AG04449 (cell line): ENCODE measurements at regions not wholly inside any gene's neighbourhood (a gene's known extent, or its start where the extent isn't known, plus 50 kb on each side); places are given as distances from the start of the nearest gene placed in this dataset.

ENCODE experiments used
- CTCF ChIA-PET: fragments of 350-600 bp; formaldehyde crosslinking; extraction: SDS; loops from one replicate; lab custom pipeline; 2021; ENCODE audit warnings: antibody characterized with exemption; lab: Yijun Ruan, JAX
- POLR2A ChIA-PET: fragments of 400-600, 350-600 bp; formaldehyde crosslinking; extraction: SDS; loops from one replicate; lab custom pipeline; 2020; ENCODE audit warnings: antibody characterized with exemption, inconsistent platforms; lab: Yijun Ruan, JAX
- DNase-seq: peaks from one replicate; pipeline ENCODE4 v3.0.0-alpha.2; 2010; ENCODE audit warnings: low read depth, low spot score
- H3K4me3 ChIP-seq: 2 replicates; pipeline ENCODE4 v1.5.1; 2011; ENCODE audit warnings: low read depth, mild to moderate bottlenecking, control low read depth, low read length
- TF ChIP-seq, protein P1 (sequence below): IDR thresholded peaks from one replicate; pipeline ENCODE4 v1.5.1; 2011; ENCODE audit warnings: mild to moderate bottlenecking, moderate library complexity, low read length, control low read depth, inconsistent platforms; ENCODE audit not compliant: insufficient read depth; ENCODE audit errors: missing control alignments

DNA sequence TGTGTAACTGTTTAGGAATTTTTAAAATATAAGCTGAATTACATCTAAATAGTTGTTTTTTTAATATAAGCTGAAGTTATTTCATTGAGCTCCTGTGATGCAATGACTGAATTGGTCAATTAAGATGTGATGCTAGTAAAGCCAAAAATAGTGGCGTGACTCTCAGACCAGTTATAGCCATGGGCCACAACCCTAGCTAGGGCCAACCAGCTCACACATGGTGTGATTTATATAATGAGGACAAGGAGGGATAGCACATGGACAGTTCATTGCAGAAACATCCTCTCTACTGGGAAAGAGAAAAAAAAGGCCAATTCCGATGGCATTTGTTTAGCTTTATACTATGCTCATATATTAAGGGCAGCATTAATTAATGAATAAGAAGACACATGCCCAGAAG, 119.3 kb upstream of the PROX1 start:
- POLR2A ChIA-PET, result no interaction called here
- no peak for DNase-seq
- CTCF ChIA-PET, result no interaction called here
- H3K4me3 ChIP-seq, result no peak overlapping the region
- TF ChIP-seq, protein P1, sequence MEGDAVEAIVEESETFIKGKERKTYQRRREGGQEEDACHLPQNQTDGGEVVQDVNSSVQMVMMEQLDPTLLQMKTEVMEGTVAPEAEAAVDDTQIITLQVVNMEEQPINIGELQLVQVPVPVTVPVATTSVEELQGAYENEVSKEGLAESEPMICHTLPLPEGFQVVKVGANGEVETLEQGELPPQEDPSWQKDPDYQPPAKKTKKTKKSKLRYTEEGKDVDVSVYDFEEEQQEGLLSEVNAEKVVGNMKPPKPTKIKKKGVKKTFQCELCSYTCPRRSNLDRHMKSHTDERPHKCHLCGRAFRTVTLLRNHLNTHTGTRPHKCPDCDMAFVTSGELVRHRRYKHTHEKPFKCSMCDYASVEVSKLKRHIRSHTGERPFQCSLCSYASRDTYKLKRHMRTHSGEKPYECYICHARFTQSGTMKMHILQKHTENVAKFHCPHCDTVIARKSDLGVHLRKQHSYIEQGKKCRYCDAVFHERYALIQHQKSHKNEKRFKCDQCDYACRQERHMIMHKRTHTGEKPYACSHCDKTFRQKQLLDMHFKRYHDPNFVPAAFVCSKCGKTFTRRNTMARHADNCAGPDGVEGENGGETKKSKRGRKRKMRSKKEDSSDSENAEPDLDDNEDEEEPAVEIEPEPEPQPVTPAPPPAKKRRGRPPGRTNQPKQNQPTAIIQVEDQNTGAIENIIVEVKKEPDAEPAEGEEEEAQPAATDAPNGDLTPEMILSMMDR, result no peak

DNA sequence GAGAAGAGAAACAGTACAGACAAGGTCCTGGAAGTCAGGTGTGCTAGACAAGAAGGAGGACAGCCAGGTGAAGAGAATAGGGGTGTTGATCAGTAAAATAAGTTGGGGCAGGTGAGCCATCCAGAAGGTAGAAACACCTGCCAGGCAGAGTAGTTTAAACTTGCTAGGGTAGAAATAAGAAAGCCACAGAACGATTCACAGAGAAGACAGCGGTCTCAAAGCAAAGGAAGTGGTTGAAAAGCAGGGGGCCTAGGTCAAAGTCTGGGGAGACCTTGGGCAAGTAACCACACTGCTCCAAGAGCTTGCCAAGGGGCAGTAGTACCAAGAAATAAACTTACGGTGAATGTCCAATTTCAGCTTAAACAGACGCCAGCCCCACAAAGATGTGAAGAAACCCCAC, 116.6 kb upstream of the PROX1 start:
- ChIA-PET POLR2A (no interaction called here), CTCF (no interaction called here)
- no peak overlapping the region for H3K4me3 ChIP-seq
- TF ChIP-seq, protein P1, result no peak
- no peak for DNase-seq

DNA sequence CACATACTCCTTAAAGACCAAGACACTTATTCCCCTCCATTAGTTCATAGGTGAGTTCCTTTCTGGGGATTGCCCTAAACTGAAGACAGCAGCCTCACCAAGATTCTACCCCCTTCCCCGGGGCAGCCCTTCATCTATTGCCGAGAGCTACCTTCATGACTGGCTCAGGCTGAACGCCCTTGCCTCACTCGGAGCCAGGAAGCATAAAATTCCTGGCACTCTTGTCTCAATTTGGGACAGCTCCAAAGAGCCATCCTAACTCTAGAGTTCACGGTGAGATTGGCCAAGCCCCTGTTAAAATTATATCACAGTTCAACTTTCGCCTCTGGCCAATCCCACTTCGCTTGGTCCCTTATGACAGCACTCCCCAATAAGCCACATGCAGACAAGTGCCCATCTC, 113.0 kb upstream of the PROX1 start:
- H3K4me3 ChIP-seq, result no peak overlapping the region
- TF ChIP-seq, protein P1, result no peak
- ChIA-PET POLR2A (no interaction called here), CTCF (no interaction called here)
- no peak for DNase-seq

DNA sequence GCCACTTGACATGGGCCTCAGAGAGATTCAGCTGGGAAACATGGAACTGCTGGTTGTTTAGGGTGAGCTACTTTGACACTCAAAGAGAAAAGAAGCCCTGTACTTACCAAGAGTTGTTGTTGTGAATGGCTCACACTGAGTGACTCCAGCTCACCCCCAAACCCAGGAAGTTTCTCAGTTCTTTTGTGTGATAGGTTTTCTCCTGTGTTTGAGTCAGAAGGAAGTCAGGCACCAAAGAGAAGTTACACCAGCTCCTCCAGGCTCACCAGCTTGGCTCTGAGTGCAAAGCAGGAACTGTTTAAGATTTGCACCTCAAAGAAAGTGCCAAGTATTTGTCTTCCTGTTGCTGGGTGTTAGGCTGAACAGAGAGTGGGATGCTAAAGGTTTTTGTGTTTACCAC, 111.2 kb upstream of the PROX1 start:
- DNase-seq, result no peak
- ChIA-PET CTCF (no interaction called here), POLR2A (no interaction called here)
- no peak overlapping the region for H3K4me3 ChIP-seq
- TF ChIP-seq, protein P1, result no peak

DNA sequence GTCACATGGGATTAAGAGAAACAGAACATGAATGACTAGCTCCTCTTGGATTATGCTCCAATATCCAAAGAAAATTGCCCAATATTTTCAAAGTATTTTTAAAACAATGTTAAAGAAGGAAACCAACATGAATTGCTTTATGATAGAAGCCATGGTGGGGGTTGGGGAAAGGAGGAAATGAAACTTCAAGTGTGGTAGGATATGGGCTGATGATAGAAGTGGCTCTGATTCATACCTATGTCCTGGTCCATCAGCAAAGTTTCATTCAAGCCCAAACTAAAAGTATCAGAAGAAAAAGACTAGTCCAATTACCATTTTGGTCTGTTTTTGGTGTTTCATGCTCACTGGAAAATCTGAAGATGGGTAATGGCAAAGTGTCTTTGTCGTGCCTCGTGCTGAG, 104.2 kb upstream of the PROX1 start:
- ChIA-PET POLR2A (no interaction called here), CTCF (no interaction called here)
- TF ChIP-seq, protein P1, result no peak
- no peak overlapping the region for H3K4me3 ChIP-seq
- DNase-seq, result no peak

DNA sequence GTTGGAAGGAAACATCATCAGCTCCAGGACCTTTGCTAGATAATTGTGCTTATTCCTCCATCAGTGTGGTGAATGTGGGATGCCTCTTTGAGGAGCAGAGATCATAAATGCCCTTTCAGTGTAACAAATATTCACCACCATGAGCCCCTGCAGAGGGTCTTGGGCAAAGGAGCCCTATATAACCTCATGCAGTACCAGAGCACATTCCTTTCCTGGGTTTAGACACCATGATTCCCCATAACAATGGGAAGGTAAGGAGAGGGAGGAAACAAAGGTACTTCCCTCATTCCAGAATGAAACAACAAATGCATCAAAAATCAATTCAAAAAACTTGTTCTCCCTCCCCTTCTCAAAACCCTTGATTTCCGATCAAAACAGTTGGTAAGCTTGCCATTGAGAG, 103.4 kb upstream of the PROX1 start:
- TF ChIP-seq, protein P1, result no peak
- no peak for DNase-seq
- POLR2A ChIA-PET, result no interaction called here
- CTCF ChIA-PET, result no interaction called here
- H3K4me3 ChIP-seq, result no peak overlapping the region

DNA sequence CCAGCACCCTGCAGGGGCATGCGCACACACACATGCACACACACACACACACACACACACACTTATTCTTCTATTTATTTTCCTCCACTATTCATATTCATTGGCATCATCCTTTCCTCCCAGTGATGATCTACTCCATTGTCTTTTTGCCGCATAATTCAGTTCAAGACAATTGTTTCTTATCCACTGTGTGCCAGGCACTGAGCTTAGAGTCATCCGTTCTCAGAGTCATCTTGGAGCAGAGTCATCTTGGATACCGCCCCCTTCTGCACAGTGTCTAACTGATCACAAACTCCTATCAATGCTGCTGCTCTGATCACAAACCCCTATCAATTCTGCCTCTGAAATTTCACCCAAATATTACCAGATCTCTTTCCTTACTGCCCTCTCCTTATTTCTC, 102.8 kb upstream of the PROX1 start:
- no peak for DNase-seq
- ChIA-PET CTCF (no interaction called here), POLR2A (no interaction called here)
- TF ChIP-seq, protein P1, result no peak
- no peak overlapping the region for H3K4me3 ChIP-seq
